NCI-H2029 (cell line): ENCODE measurements at regions not wholly inside any gene's neighbourhood (a gene's known extent, or its start where the extent isn't known, plus 50 kb on each side); places are given as distances from the start of the nearest gene placed in this dataset.
"Not testable (repeated sequence)": the region's sequence is repeated elsewhere in the genome, so short reads cannot be mapped to it uniquely, and the experiment has no call there.

Source experiments
- DNase-seq: peaks from one replicate; lab custom pipeline; 2025; lab: John Stamatoyannopoulos, UW

DNA sequence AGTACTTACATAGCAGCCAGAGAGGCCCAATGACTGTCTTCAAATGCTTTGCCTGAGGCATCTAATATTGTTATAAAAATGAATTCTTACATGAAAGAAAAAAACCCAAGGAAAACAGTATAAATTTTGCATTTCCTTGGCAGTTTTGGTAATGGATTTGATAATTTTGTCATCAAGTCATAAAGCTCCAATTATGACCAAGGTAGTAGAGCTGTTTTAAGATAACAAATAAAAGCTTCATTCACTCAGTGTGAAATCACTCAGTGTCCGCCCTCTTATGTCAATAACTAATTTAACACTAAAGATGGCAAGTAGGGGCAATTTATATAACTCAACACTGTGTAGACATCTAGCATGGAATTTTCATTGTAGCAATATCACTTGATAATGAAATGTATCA is 193.9 kb downstream of the ANKRD7 start:
- DNase-seq: no peak

DNA sequence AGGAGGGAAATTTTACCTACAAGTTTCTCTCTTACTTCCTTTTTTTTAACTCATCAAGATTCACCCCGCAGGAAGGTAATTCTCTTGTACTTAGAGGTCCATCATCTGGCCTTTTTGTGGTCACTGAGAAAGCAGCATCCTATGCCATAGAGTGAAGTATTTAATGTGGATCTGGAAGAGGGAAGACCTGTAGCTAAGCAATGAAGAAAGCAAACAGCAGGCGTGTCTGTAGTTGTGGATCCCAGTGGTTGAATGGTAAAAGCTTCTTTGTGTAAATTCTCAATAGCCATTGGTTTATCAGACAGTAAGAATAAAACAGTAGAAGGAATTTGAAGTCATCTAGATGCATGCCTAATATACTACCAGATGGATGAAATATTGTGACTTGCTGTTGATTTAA is 196.4 kb downstream of the ANKRD7 start:
- DNase-seq: no peak

DNA sequence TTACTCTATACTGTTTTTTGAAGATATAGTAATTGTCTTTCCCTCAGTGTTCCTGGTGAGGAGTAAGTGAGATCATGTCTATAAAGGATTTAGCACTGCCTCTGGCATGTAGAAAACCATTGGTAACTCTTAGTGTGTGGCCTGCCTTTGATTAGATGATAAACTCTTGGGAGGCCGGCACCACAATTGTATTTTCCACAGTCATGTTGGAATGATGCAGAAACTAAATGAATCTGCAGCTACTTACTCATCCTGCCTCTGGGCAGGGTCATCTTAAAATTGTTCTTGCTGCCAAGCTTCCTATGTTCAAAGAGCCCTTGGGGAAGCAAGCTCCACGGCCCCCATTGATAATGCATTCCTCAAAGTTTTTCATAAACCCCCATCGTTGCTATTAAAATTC is 204.6 kb downstream of the ANKRD7 start:
- DNase-seq: no peak

DNA sequence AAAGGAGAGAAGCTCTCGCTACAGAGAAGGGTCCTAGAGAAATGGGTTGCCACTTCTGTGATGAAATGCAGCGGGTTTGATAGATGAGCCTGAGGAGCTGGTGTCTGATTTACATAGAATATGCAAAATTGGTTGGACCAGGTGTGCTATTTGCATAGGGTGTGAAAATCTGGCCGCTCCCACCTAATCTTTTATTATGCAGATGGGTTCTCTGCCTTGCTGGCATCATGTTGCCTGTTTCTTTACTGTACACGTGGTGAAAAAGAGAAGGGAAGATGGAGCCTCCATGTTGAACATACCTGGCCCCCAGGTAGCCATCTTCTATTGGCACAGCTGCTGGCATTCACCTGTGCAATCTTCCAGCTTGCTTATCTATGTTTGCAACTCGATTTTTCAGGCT is 212.2 kb downstream of the ANKRD7 start:
- DNase-seq: no peak

DNA sequence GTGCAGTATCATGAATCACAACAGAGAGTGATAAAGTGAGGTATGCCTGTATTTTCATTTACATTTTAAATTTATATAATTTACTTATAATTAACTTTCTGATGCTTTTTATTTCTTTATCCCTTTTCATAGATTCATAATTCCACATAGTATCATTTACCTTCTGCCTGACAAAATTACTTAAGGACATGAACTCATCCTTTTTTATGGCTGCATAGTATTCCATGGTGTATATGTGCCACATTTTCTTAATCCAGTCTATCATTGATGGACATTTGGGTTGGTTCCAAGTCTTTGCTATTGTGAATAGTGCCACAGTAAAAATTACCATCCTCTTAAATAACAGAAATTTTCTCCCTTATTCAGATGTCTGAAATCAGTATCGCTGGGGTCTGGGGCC is 224.5 kb downstream of the ANKRD7 start:
- not testable (repeated sequence) for DNase-seq

DNA sequence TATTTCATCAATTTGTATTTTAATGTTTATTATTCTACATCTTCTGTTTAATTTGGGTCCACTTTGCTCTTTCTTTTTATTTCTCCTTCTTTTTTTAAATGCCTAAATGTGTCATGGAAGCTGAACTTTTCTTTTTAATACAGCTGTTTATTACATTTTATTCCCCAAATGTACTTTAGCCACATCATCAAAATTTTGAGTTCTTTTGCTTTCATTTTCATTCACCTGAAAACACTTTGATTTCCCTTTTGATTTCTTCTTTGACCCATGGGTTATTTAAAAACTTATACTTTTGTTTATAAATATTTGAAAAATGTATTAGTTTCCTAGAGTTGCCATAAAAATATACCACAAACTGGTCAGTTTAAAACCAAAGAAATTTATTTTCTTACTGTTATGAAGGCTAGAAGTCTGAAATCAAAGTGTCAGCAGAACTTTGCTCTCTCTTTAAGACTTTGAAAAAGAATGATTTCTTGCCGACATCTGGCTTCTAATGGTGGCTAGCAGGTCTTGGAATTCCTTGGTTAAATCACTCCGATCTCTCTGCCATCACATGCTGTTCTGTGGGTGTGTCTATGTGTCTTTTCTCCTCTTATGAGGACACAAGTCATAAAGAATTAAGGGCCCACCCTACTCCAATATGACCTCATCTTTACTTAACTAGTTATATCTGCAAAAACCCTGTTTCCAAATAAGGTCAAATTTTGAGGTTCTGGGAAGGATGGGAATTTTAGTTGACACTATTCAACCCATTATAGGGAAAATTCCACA is 225.5 kb downstream of the ANKRD7 start:
- no peak for DNase-seq

DNA sequence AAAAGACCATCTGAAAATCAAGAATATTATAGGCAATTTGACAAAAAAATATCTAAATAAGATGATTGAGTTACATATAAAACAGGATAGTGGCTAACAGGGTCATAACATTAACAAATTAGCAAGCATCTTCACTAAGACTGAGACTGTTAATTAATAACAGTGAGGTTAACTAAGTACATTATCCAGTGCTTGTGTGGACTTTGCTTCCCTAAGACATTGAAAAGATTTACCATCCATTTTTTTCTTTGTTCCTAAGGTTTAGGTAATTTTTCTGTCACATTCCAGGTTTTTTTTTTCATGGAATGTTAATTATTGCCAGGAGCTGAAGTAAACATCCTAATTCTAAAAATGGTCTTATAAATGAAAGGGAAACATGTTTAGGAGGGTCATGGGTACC is 227.6 kb downstream of the ANKRD7 start:
- no peak for DNase-seq

DNA sequence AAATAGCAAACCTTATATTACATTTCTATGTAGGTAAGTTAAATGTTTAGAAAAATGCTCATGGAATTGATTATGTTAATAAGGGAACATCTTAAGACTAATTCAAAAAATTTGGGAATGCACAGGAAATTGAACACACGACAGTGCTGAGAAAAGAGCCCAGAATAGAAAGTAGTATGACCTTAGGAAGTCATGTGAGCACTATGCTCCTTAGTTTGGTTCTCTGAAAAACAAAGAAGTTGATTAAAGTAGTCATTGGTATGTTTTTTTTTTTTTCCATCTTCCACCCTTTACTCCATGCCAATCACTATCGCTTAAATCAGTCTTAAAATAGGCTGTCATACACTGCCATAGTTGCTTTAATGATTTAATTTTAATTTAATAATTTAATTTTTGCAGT is 242.9 kb downstream of the ANKRD7 start:
- DNase-seq: no peak

DNA sequence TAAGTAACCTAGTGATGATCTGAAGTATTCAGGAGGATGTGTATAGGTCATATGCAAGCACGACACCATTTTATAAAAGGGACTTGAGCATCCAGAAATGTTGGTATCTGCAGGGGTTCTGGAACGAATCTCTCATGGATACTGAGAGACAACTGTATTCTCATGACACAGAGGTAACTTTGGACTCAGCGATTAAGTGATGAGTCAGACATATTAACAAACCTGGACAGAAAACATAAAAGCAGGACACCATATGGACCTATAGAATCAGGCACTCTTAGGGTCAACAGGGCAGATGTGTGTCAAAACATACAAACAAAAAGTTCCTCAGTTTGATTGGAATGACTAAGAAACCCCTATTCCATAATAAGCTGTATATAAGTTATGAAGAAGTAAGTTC is 248.1 kb downstream of the ANKRD7 start:
- DNase-seq: no peak

DNA sequence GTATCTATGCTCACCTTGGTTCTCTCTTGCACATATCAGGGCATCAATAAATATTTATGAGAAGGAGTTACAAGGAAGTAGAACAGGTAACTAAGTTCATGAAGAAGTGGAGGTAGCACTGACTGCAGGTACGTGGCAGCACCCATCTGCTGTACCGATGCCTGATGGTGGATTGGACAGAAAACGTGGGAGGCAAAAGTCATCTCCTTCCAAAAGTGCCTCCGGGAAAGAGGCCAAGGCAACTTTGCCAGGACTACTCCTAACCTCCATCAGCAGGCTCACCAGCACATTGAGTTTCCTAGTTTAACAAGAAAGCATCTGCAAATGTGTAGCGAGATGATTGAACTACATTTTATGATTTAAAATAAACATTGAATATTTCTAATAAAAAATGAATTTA is 248.8 kb downstream of the ANKRD7 start:
- no peak for DNase-seq

DNA sequence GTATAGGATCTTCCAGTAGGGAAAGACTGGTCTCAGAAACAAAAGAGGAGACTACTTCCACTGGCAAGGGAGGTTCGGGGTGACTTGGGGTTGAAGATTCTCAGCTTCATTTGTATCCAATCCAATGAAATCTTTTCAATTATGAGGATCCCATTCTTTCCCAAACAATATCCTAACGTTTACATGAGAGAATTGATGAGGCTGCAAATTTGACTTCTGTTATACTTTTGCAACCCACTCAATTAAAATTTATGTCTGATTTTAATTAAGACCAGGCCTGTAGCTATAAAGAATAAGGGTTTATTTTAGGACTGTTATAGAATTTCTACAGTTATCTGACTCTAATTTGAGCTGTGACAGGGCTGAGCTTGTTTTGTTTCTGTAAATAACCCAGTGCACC is 251.5 kb downstream of the ANKRD7 start:
- DNase-seq: no peak

DNA sequence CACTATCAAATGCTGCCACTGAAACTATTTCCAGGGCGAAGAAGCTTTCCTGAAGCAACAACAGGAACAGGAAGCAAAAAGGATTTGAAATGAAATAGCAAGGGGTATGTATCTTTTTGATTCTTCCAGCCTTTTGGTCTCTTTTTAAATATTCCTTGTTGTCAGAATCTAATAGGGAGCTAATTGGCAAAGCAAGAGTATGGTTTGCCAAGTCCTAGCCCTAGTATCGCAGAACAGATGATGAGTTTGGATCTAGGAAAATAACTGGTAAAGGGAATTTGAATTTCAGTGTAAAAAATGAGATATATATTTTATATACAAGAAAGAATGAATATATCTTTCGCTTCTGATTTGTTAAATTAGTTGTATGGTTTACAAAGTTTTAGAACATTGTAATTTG is 252.5 kb downstream of the ANKRD7 start:
- no peak for DNase-seq

DNA sequence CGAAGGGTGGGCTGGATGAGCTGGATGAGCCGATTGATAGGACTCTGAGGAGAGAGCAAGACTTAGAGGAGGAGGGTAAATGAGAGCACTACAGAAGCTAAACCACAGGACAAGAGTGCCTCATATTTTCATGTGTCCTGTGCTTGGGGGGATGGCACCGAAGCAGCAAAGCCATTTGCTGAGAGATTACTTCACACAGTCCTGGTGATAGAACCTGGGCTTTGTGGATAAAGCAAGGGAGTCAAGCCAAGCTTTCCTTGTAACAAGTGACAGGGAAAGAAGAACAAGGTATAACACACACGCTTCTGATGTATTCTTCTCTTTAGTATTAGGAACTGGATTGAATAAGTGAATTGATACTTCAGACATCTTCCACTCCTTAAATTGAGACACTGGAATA is 253.7 kb downstream of the ANKRD7 start:
- no peak for DNase-seq

DNA sequence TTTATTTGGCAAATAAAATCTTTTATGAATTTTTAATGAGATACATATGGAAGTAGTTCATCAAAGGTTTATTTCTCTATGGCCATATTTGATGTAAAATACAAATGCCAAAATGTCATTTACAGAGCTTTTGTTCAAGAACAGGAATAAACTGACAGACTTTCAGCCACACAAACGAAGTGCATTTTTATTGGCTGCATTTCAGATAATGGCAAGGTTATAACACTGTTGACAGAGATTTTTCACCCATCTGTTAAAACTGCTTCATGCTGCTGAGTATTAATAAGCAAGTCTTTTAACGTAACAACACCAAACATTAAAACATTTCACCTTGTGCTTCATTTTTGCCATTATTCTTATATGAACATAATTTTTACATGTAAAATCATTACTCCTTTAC is 254.4 kb downstream of the ANKRD7 start:
- no peak for DNase-seq

DNA sequence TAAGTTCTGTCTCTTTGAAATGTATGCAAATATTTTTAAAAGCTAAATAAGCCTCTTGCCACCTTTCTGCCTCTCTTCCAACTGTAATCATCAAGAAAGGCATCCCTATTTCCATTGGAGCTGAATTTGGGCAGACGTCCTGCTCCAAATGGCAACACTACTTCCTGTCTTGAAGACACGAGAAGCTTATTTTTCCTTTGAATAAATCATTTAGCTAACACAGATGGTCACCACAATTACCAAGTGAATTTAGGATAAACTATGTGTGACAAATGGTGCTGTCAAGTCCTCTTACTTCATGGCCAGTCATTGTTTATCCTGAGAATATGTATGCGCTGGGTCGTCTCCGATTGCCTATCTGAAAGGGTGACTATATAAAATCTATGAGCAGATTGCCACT is 268.0 kb downstream of the ANKRD7 start:
- DNase-seq: no peak

DNA sequence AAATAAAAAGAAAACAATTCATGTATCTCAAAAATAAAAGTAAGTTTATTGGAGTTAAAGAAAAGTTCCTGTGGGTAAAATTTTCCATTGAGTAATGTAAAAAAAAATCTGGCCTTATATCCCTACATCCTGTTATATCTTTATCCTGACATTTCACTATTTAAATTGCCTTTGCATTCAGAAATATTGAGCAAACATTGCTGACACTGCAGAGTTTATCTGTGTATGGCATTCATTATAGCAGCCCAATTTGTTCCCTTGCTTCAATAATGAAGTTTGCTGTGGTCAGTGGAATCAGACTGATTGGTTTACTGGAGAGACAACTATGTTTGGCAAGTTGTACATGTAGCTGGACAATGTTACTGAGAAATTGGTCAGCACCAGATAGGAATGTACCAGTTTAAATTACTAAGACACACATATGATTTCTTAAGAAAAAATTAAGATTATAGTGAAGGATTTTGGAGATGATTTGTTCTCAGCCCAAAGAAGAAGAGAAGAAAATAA is 271.7 kb downstream of the ANKRD7 start:
- DNase-seq: no peak

DNA sequence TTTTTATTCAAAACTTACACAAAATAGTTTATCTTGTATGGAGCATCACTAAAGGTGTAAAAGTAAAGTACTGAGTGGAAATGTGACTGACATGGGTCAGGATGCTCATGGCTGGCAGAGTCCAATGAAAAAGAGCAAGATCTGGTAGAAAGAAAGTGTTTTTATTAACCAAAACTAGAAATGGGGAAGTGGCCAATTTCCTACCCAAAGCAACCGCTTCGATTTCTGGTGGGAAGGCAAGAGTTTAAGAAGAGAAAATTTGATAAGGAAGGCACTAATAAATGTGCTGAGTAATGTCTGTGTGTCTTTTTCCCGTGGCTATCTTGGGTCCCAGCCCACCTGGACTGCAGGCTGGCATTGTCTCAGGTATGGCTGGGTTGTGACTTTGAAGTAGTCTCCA is 277.7 kb downstream of the ANKRD7 start:
- no peak for DNase-seq

DNA sequence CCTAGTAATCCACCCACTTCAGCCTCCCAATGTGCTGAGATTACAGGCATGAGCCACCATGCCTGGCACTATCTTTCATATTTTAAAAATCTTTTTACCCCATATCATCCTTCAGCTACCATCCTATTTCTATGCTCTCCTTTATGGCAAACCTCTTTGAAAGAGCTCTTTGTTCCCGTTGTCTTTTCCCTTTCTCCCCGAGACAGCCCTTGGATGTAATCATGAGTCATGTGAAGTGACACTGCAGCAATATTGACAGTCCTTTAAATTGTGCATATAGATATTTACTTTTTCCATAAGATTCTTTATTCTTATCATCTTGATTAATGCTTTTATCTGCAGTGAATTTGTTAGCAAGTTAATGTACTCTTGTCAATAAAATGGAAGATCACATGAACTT is 286.6 kb downstream of the ANKRD7 start:
- DNase-seq: no peak

DNA sequence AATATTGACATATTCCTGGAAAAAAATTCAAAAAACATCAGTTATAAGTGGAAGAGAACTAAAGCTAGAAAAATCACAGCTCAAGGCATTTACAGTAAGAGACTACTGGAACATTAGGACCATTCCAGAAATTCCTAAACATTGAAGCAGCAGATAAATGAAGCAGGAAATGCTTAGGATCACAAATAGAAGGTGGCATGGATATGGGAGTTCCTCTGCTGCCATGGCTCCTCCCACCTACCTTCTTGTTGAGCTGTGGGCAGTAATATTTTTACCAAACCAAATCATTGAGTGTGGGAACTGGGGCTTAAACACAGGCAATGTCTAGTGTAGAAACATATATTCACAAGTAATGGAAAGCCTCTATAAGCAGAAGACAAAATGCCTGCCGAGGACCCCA is 292.8 kb downstream of the ANKRD7 start:
- DNase-seq: no peak

DNA sequence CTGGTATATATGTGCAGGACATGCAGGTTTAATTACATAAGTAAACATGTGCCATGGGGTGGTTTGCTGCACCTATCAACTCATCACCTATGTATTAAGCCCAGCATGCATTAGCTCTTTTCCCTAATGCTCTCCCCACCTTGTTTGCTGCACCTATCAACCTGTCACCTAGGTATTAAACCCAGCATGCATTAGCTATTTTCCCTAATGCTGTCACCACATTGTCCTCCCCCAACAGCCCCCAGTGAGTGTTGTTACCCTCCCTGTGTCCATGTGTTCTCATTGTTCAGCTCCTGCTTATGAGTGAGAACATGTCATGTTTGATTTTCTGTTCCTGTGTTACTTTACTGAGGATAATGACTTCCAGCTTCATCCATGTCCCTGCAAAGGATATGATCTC is 300.5 kb downstream of the ANKRD7 start:
- no peak for DNase-seq

DNA sequence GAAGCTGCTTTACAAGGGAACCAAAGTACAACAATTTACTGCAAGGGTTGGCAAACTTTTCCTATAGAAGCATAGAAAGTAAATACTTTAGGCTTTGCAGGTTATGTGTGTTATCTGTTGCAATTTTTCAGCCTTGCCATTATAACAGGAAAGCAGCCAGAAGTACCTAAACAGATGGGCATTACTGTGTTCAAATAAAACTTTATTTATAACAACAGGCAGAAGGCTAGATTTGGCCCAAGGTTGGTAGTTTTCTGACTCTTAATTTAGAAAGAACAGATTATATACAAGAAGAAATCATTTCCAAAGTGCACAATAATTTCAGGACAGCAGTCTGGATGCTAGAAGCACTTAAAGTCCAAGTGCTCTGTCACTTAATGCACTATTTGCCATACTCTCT is 307.1 kb downstream of the ANKRD7 start:
- no peak for DNase-seq

DNA sequence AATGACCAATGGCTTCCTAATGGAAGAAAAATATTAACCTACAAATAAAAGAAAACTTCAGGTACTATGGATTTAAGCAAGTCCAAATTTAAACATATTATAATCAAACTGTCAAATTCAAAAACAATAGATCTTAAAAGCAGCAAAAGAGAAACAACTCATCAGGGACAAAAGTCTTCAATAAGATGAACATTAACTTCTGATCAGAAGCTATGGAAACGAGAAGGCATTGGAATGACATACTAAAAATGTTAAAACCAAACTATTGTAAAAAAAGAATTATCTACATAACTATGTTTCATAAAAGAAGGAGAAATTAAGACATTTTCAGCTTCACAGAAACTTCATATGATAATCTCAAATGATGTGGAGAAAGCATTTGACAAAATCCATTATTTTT is 334.7 kb downstream of the ANKRD7 start:
- no peak for DNase-seq

DNA sequence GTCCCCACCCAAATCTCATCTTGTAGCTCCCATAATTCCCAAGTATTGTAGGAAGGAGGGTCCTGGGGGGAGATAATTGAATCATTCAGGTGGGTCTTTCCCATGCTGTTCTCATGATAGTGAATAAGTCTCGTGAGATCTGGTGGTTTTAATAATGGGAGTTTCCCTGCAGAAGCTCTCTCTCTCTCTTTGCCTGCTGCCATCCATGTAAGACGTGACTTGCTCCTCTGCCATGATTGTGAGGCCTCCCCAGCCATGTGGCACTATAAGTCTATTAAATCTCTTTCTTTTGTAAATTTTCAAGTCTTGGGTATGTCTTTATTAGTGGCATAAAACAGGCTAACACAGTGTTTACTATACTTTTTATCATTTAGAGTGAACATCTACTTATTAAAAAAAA is 338.8 kb downstream of the ANKRD7 start:
- DNase-seq: no peak

DNA sequence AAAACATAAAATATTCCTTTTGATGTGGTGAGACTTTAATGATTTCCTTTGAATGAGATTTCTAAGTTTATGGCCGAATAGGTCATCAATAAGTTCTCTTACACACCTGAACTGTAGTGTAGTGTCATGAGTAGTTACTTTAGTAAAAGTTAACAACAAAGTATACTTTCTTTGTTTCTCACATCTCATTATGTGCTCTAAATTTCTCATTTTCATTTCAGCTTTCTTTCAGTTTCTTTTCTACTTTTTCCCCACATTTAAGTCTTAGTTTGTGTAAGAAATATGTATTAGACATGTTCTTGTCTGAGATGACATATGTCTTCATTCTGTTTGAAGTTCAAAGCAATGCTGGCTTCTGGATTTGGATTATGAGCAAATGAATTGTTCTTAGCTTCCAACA is 348.1 kb downstream of the ANKRD7 start:
- no peak for DNase-seq
